ENCODE measurements at regions not wholly inside any gene's neighbourhood (a gene's known extent, or its start where the extent isn't known, plus 50 kb on each side); places are given as distances from the start of the nearest gene placed in this dataset.

DNA sequence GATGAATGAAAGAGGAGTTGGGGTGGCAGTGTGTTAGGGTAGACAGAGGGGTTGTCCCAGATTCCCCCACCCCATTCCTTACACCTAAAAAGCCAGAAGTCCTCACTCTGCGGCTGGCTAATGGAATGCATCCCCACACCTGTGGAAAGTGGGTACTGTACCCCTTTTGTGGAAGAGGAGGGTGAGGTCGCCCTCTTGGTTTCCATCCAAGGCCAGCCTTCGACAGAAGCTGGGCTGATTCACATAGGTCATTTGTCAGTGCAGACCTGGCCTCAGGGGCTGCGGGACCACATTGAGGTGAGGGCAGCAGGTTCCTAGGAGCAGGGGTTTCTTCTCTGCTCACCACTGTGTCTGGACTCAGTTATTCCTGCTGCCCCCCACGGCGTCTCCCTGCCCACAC, 671.6 kb downstream of the MATN1 start:
- TF ChIP-seq, protein P1, sequence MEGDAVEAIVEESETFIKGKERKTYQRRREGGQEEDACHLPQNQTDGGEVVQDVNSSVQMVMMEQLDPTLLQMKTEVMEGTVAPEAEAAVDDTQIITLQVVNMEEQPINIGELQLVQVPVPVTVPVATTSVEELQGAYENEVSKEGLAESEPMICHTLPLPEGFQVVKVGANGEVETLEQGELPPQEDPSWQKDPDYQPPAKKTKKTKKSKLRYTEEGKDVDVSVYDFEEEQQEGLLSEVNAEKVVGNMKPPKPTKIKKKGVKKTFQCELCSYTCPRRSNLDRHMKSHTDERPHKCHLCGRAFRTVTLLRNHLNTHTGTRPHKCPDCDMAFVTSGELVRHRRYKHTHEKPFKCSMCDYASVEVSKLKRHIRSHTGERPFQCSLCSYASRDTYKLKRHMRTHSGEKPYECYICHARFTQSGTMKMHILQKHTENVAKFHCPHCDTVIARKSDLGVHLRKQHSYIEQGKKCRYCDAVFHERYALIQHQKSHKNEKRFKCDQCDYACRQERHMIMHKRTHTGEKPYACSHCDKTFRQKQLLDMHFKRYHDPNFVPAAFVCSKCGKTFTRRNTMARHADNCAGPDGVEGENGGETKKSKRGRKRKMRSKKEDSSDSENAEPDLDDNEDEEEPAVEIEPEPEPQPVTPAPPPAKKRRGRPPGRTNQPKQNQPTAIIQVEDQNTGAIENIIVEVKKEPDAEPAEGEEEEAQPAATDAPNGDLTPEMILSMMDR (IDR thresholded peaks at IDR 0.05) = no peak
- TF ChIP-seq EP300 (IDR thresholded peaks at IDR 0.05) = no peak
- no peak for TF ChIP-seq POLR2A (IDR thresholded peaks at IDR 0.05)

All from ovary (tissue), 3 donors.